PC-3 (cell line): ENCODE measurements at regions not wholly inside any gene's neighbourhood (a gene's known extent, or its start where the extent isn't known, plus 50 kb on each side); places are given as distances from the start of the nearest gene placed in this dataset.

Experiments
- EZH2 ChIP-seq: fragments of 300-600 bp; sonication (generic); IDR thresholded peaks from one replicate; pipeline ENCODE4 v1.6.1; 2017; ENCODE audit warnings: antibody characterized with exemption, mild to moderate bottlenecking, low read length; ENCODE audit not compliant: unreplicated experiment
- TF ChIP-seq, protein P1 (sequence below): fragments of 300-600 bp; sonication (generic); conservative IDR thresholded peaks from 2 replicates; pipeline ENCODE4 v1.5.1; 2017; ENCODE audit warnings: antibody characterized with exemption, low read depth, mild to moderate bottlenecking, low read length

DNA sequence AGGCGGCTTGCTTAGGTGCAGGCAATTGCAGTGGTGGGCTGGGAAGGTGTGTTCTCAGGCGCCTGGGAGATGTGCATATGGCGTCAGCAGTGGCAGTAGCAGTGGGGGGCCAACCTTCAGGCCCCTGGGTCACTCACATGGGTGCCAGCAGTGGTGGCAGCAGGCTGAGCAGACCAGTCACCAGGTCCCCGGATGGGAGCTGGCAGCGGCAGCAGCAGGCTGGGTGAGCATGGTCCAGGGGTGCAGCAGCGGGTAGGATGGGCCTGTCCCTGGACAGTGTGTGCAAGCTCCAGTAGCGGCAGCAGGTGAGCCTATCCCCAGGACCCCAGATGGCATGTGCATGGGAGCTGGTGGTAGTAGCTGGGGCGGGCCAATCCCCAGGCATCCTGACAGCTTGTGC lies 108.5 kb upstream of the TMEM260 start:
- TF ChIP-seq, protein P1, sequence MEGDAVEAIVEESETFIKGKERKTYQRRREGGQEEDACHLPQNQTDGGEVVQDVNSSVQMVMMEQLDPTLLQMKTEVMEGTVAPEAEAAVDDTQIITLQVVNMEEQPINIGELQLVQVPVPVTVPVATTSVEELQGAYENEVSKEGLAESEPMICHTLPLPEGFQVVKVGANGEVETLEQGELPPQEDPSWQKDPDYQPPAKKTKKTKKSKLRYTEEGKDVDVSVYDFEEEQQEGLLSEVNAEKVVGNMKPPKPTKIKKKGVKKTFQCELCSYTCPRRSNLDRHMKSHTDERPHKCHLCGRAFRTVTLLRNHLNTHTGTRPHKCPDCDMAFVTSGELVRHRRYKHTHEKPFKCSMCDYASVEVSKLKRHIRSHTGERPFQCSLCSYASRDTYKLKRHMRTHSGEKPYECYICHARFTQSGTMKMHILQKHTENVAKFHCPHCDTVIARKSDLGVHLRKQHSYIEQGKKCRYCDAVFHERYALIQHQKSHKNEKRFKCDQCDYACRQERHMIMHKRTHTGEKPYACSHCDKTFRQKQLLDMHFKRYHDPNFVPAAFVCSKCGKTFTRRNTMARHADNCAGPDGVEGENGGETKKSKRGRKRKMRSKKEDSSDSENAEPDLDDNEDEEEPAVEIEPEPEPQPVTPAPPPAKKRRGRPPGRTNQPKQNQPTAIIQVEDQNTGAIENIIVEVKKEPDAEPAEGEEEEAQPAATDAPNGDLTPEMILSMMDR = no peak
- no peak for TF ChIP-seq EZH2
